Small intestine (tissue), 7 donors: ENCODE measurements at regions not wholly inside any gene's neighbourhood (a gene's known extent, or its start where the extent isn't known, plus 50 kb on each side); places are given as distances from the start of the nearest gene placed in this dataset.
"Not testable (repeated sequence)": the region's sequence is repeated elsewhere in the genome, so short reads cannot be mapped to it uniquely, and the experiment has no call there.

ENCODE experiments used
- DNase-seq, 2 donors: peaks; one replicate each; pipeline versions ENCODE4 v3.0.0 to v3.0.0-alpha.2; 2013
- FAIRE-seq: peaks from 2 replicates; lab custom pipeline; 2012; peaks lifted over from hg19 to GRCh38; lab: Jason Lieb, UNC
- H3K27ac ChIP-seq, 3 donors: one replicate each; pipeline ENCODE4 v1.5.1; 2013; ENCODE audit warnings: low read length in 2 of 3, mild to moderate bottlenecking in 2 of 3, control low read depth in 1 of 3, inconsistent platforms in 1 of 3, low read depth in 1 of 3, moderate library complexity in 1 of 3
- H3K27me3 ChIP-seq, 3 donors: one replicate each; pipeline ENCODE4 v1.6.1; 2013; ENCODE audit warnings: low read length in 3 of 3, inconsistent platforms in 1 of 3; ENCODE audit not compliant: control insufficient read depth in 3 of 3, insufficient read depth in 3 of 3
- H3K36me3 ChIP-seq, 3 donors: one replicate each; pipeline ENCODE4 v1.6.1; 2013; ENCODE audit warnings: low read length in 3 of 3, inconsistent platforms in 1 of 3, low read depth in 1 of 3, mild to moderate bottlenecking in 1 of 3, moderate library complexity in 1 of 3; ENCODE audit not compliant: control insufficient read depth in 3 of 3, insufficient read depth in 2 of 3
- H3K4me1 ChIP-seq, 3 donors: one replicate each; pipeline ENCODE4 v1.6.1; 2013; ENCODE audit warnings: low read length in 2 of 3, inconsistent platforms in 1 of 3, low read depth in 1 of 3, mild to moderate bottlenecking in 1 of 3, moderate library complexity in 1 of 3; ENCODE audit not compliant: control insufficient read depth in 3 of 3, insufficient read depth in 2 of 3
- H3K4me3 ChIP-seq, 3 donors: one replicate each; pipeline ENCODE4 v1.5.1; 2013; ENCODE audit warnings: low read length in 3 of 3, control low read depth in 1 of 3, inconsistent platforms in 1 of 3, low read depth in 1 of 3, mild to moderate bottlenecking in 1 of 3, moderate library complexity in 1 of 3
- H3K9me3 ChIP-seq, 2 donors: one replicate each; pipeline ENCODE4 v1.6.1; 2013; ENCODE audit warnings: low read depth in 1 of 2, low read length in 1 of 2; ENCODE audit not compliant: control insufficient read depth in 2 of 2, insufficient read depth in 1 of 2
- WGBS, 3 donors: extraction: QIAGEN DNeasy Blood & Tissue Kit; methylation state at CpG; one replicate each; pipeline ENCODE4 v1.1.7; 2013; 5-methylcytosine and 5-hydroxymethylcytosine counted together
- donor health status: healthy with polysubstance abuse.
- donor health status: control.
- donor health status: control.
- donor health status: Bipolar disorder and iron deficiency.
- donor health status: healthy.

DNA sequence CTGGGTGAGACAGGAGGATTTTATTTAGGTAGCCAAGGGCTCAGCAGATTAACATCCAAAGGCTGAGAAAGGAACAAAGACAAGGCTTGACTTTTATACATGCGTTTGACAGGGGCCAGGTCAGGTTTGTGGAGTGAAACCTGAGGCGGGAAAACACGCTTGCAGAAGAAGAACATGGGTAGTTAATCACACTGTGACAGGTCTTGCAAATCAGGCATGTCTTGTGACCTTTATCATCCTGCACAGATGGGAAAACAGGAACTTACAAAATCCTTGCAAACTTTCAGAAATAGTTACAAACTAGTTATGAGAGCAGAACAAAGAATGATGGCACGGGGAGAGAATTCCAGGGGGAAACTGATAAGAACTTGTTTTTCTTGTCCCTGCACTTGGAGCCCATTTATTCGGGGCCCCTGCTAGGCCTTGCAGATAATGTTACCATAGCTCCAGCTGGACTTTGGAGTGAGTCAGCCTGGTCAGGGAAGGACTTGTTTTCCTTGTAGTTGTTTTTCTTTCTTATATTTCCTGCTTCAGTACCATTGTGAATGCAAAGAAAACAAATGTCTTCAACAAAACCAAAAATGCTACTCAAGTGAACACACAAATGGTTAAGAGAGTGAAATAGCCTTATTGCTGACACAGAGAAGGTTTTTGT, 965.9 kb upstream of the ROBO1 start:
- DNase-seq (peak; percentile 93 to 95), FAIRE-seq (no peak)
- Histone ChIP-seq H3K4me3 (no peak overlapping the region), H3K27ac (peak overlapping the region; percentile 38 to 88 (median 62)), H3K9me3 (no peaks in the 10 kb centered on the region), H3K36me3 (no peaks in the 10 kb centered on the region), H3K4me1 (peaks cover 0 to 19% (median 4%) of the 10 kb centered on the region in 3 donors), H3K27me3 (no peaks in the 10 kb centered on the region)
- 4 to 23% (median 10%) methylated on average over 5 of the region's 5 CpGs for WGBS, 3 donors

DNA sequence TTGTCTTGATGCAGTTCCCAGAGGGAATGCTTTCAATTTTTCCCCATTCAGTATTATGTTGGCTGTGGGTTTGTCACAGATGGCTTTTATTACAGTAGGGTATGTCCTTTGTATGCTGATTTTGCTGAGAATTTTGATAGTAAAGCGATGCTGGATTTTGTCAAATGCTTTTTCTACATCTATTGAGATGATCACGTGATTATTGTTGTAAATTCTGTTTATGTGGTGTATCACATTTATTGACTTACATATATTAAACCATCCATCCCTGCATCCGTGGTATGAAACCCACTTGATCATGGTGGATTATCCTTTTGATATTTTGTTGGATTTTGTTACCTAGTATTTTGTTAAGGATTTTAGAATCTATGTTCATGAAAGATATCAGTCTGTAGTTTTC, 959.8 kb upstream of the ROBO1 start:
- not testable (repeated sequence) for H3K36me3 ChIP-seq, FAIRE-seq, H3K9me3 ChIP-seq, H3K27me3 ChIP-seq, H3K27ac ChIP-seq, H3K4me3 ChIP-seq, DNase-seq, H3K4me1 ChIP-seq
- WGBS, 3 donors: 84 to 90% (median 87%) methylated on average over 3 of the region's 3 CpGs

DNA sequence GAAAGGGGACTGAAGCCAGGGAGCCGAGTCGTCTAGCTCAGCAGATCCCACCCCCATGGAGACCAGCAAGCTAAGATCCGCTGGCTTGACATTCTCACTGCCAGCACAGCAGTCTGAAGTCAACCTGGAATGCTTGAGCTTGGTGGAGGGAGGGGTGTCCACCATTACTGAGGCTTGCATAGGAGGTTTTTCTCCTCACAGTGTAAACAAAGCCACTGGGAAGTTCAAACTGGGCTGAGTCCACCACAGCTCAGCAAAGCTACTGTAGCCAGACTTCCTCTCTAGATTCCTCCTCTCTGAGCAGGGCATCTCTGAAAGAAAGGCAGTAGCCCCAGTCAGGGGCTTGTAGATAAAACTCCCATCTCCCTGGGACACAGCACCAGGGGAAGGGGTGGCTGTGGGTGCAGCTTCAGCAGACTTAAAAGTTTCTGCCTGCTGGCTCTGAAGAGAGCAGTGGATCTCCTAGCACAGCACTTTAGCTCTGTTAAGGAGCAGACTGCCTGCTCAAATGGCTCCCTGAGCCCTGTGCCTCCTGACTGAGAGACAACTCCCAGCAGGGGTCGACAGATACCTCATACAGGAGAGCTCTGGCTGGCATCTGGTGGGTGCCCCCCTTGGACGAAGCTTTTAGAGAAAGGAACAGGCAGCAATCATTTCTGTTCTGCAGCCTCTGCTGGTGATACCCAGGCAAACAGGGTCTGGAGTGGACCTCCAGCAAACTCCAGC, 942.0 kb upstream of the ROBO1 start:
- not testable (repeated sequence) for DNase-seq, H3K36me3 ChIP-seq, H3K27ac ChIP-seq, H3K4me3 ChIP-seq, H3K27me3 ChIP-seq, FAIRE-seq, H3K4me1 ChIP-seq
- peaks cover 0 to 25% of the 10 kb centered on the region in 2 donors for H3K9me3 ChIP-seq
- 84 to 89% (median 85%) methylated on average over 5 of the region's 5 CpGs for WGBS, 3 donors

DNA sequence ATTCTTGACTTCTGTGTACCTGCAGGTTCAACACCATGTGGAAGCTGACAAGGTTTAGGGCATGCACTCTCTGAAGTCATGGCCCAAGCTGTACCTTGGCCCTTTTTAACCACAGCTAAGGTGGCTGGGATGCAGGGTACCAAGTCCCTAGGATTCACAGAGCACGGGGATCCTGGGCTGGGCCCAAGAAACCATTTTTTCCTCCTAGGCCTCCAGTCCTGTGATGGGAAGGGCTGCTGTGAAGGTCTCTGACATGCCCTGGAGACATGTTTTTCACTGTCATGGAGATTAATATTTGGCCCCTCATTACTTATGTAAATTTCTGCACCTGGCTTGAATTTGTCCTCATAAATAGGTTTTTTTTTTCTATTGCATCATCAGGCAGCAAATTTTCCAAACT, 937.5 kb upstream of the ROBO1 start:
- no peak for FAIRE-seq
- DNase-seq: no peak

DNA sequence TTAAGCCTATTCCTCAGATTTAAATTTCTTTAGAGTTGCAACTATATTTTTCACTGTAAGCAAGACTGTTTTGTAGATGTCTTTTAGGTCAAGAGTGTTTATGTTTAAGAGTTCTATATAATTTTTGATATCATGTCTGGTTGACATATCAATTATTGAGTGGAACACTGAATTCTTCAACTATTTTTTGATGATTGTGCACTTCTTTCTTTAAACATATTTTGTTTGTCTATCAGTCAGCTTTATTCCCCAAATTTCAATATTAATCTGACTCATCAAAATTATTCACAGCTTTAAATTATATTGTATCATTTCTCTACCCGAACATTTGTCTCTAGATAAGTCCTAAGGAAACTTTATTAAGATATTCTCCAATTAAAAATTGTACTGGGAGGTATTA, 933.6 kb upstream of the ROBO1 start:
- FAIRE-seq (no peak), DNase-seq (no peak)
- no peak overlapping the region for H3K4me3 ChIP-seq
- no peak overlapping the region for H3K27ac ChIP-seq
- H3K4me1 ChIP-seq: peaks cover 0 to 7% (median 0%) of the 10 kb centered on the region in 3 donors
- WGBS, 3 donors: 83 to 89% (median 87%) methylated on average over 1 of the region's 1 CpG
- H3K27me3 ChIP-seq: no peaks in the 10 kb centered on the region
- no peaks in the 10 kb centered on the region for H3K36me3 ChIP-seq
- peaks cover 0 to 19% of the 10 kb centered on the region in 2 donors for H3K9me3 ChIP-seq

More for the DNA sequence above, 937.5 kb upstream of the ROBO1 start:
- no peaks in the 10 kb centered on the region for H3K27me3 ChIP-seq
- H3K36me3 ChIP-seq: no peaks in the 10 kb centered on the region
- peaks cover 0 to 29% of the 10 kb centered on the region in 2 donors for H3K9me3 ChIP-seq
- H3K27ac ChIP-seq: no peak overlapping the region
- no peaks in the 10 kb centered on the region for H3K4me1 ChIP-seq
- 67 to 95% (median 89%) methylated on average over 1 of the region's 1 CpG for WGBS, 3 donors
- no peak overlapping the region for H3K4me3 ChIP-seq

DNA sequence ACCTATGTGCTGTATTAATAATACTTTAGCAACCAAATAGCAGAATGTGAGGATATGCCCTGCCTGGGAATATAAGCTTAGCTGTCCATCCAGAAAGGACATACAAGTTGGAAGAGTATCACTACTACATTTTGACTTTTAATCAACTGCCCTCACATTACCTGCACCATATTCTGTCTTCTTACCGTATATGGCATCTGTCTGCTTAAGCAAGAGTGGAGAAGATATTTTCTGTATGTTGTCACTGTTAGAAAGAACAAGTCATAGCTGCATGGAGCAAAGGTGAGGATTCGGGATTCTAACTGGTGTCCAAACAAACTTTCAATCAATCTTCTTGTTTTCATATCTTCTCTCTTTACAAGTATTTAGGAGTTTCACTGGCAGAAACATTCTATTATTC, 929.5 kb upstream of the ROBO1 start:
- H3K9me3 ChIP-seq: no peaks in the 10 kb centered on the region
- H3K4me1 ChIP-seq: peaks cover 0 to 11% (median 0%) of the 10 kb centered on the region in 3 donors
- H3K27me3 ChIP-seq: no peaks in the 10 kb centered on the region
- DNase-seq: peak in 1 of 2 donors; percentile 14
- no peak overlapping the region for H3K4me3 ChIP-seq
- peak overlapping the region in 1 of 3 donors; percentile 17 for H3K27ac ChIP-seq
- H3K36me3 ChIP-seq: no peaks in the 10 kb centered on the region
- WGBS, 3 donors: 83 to 91% (median 86%) methylated on average over 2 of the region's 2 CpGs
- FAIRE-seq: no peak

DNA sequence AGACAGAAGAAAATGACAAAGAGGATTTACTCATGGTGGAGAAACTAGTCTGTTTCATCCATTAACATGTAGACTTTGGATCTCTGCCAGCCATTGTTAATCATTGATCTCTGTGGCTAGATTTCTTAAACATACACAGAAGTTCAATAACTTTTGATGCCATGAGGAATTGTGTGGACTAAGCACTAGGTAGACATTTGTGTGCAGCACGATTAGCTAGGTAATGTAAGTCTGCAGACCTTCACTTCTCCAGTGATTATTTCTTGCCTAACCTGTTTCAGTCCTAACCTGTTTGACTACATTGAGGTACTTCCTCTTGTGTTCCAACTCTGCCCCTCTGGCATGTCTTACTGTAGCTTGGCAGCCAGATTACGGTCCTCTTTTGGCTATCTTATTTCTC, 928.5 kb upstream of the ROBO1 start:
- FAIRE-seq: peak; percentile 26

DNA sequence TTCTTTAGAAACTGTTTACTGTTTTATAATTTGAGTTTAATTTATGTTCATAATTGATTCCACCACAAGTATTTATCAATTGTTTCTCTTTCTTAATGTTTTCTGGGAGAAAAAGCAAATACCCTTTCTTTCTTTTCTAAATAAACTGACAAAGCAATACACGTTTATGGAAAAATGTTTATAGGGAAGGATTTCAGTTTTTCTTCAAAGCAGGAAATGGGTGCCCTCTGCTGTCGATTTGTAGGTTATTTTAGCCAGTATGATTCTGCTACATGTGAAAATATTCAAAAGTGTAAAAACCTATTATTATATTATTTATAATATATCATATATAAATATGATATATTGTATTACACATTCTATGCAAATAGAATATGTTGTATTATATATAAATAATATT, 921.0 kb upstream of the ROBO1 start:
- DNase-seq: peak; percentile 41 to 48
- WGBS, 3 donors: 2 to 5% (median 4%) methylated on average over 2 of the region's 2 CpGs
- Histone ChIP-seq H3K4me3 (no peak overlapping the region), H3K4me1 (no peaks in the 10 kb centered on the region), H3K27me3 (no peaks in the 10 kb centered on the region), H3K27ac (no peak overlapping the region), H3K9me3 (no peaks in the 10 kb centered on the region), H3K36me3 (no peaks in the 10 kb centered on the region)
- peak; percentile 89 for FAIRE-seq

More for the DNA sequence above, 928.5 kb upstream of the ROBO1 start:
- peak overlapping the region in 1 of 3 donors; percentile 36 for H3K27ac ChIP-seq
- WGBS, 3 donors: 6 to 46% (median 25%) methylated on average over 2 of the region's 2 CpGs
- no peak overlapping the region for H3K4me3 ChIP-seq
- no peaks in the 10 kb centered on the region for H3K9me3 ChIP-seq
- H3K27me3 ChIP-seq: no peaks in the 10 kb centered on the region
- peaks cover 0 to 11% (median 0%) of the 10 kb centered on the region in 3 donors for H3K4me1 ChIP-seq
- DNase-seq: peak; percentile 87 to 93
- H3K36me3 ChIP-seq: no peaks in the 10 kb centered on the region
